ENCODE measurements at regions not wholly inside any gene's neighbourhood (a gene's known extent, or its start where the extent isn't known, plus 50 kb on each side); places are given as distances from the start of the nearest gene placed in this dataset.

GRCh38 chr11:45472716-45473317 lies 186.7 kb upstream of the SYT13 start:
- TF ChIP-seq POLR2A (IDR thresholded peaks at IDR 0.05; ENCODE audit: low read depth, low read length) (no peak), POLR2AphosphoS5 (IDR thresholded peaks at IDR 0.05; ENCODE audit: low read depth, low read length) (no peak), TAF1 (IDR thresholded peaks at IDR 0.05; ENCODE audit: borderline replicate concordance, low read depth, low read length) (no peak)

All from GM12892 (cell line).